GM23338 (cell line): ENCODE measurements at regions not wholly inside any gene's neighbourhood (a gene's known extent, or its start where the extent isn't known, plus 50 kb on each side); places are given as distances from the start of the nearest gene placed in this dataset.

Experiments
- ATAC-seq: fragments of 200-7000 bp; cut with Tn5 transposase; 3 replicates; pipeline ENCODE4 v1.9.1; 2020
- DNase-seq: peaks from one replicate; pipeline ENCODE4 v3.0.0-alpha.2; 2015; ENCODE audit warnings: low spot score
- H2AFZ ChIP-seq: fragments of 200-600 bp; sonication (generic); 2 replicates; pipeline ENCODE4 v1.8.0; 2016; ENCODE audit warnings: antibody characterized with exemption, mild to moderate bottlenecking, moderate library complexity
- H3F3A ChIP-seq: fragments of 200-600 bp; sonication (generic); replicated peaks from 2 replicates; pipeline ENCODE4 v1.8.0; 2017; ENCODE audit warnings: antibody characterized with exemption, mixed run types, low read depth
- H3K27ac ChIP-seq: fragments of 200-600 bp; sonication (generic); 2 replicates; pipeline ENCODE4 v1.6.1; 2016; ENCODE audit warnings: low read depth
- H3K27me3 ChIP-seq: fragments of 200-600 bp; sonication (generic); 2 replicates; pipeline ENCODE4 v1.8.0; 2016; ENCODE audit warnings: mild to moderate bottlenecking, mixed run types, moderate library complexity; ENCODE audit not compliant: insufficient read depth
- H3K36me3 ChIP-seq: fragments of 200-600 bp; sonication (generic); 2 replicates; pipeline ENCODE4 v1.8.0; 2016; ENCODE audit warnings: mild to moderate bottlenecking; ENCODE audit not compliant: insufficient read depth
- H3K4me1 ChIP-seq: fragments of 200-600 bp; sonication (generic); 2 replicates; pipeline ENCODE4 v1.8.0; 2016; ENCODE audit warnings: mild to moderate bottlenecking, moderate library complexity; ENCODE audit not compliant: insufficient read depth
- H3K4me2 ChIP-seq: fragments of 200-600 bp; sonication (generic); 2 replicates; pipeline ENCODE4 v1.7.1; 2017; ENCODE audit warnings: mixed run types
- H3K4me3 ChIP-seq: fragments of 200-600 bp; sonication (generic); 2 replicates; pipeline ENCODE4 v1.6.1; 2016; ENCODE audit warnings: mixed run types
- H3K79me2 ChIP-seq: fragments of 200-600 bp; sonication (generic); replicated peaks from 2 replicates; pipeline ENCODE4 v1.8.0; 2017; ENCODE audit warnings: mild to moderate bottlenecking; ENCODE audit not compliant: insufficient read depth
- H3K9me2 ChIP-seq: fragments of 200-600 bp; sonication (generic); 2 replicates; pipeline ENCODE4 v1.8.0; 2017; ENCODE audit not compliant: insufficient read depth
- H4K20me1 ChIP-seq: fragments of 200-600 bp; sonication (generic); replicated peaks from 2 replicates; pipeline ENCODE4 v1.8.0; 2017; ENCODE audit warnings: mild to moderate bottlenecking; ENCODE audit not compliant: insufficient read depth
- H3K27ac Mint-ChIP-seq: 2 replicates; pipeline ENCODE4 v1.8.0; 2020; ENCODE audit warnings: inconsistent platforms, mild to moderate bottlenecking, moderate library complexity, mixed read lengths
- H3K27me3 Mint-ChIP-seq: 3 replicates; pipeline ENCODE4 v1.8.0; 2022; ENCODE audit warnings: low read depth, mild to moderate bottlenecking, moderate library complexity, mixed read lengths, inconsistent platforms; ENCODE audit not compliant: insufficient read depth, poor library complexity
- H3K36me3 Mint-ChIP-seq: 3 replicates; pipeline ENCODE4 v1.8.0; 2021; ENCODE audit warnings: low read depth, mild to moderate bottlenecking, inconsistent platforms, moderate library complexity, mixed read lengths
- H3K4me1 Mint-ChIP-seq: 3 replicates; pipeline ENCODE4 v1.8.0; 2020; ENCODE audit warnings: mild to moderate bottlenecking, inconsistent platforms, mixed read lengths
- H3K4me3 Mint-ChIP-seq: 3 replicates; pipeline ENCODE4 v1.8.0; 2021; ENCODE audit warnings: moderate library complexity, mild to moderate bottlenecking, inconsistent platforms, mixed read lengths
- H3K9me3 Mint-ChIP-seq: 3 replicates; pipeline ENCODE4 v1.8.0; 2020; ENCODE audit warnings: moderate library complexity, mild to moderate bottlenecking, inconsistent platforms, mixed read lengths
- CTCF ChIP-seq, 2 experiments: fragments of 200-600 bp in 1 of 2; sonication (generic) in 1 of 2; conservative IDR thresholded peaks; 2 replicates each; pipeline versions ENCODE4 v1.5.1 to v1.6.1; 2016 to 2017; ENCODE audit warnings: antibody characterized with exemption in 2 of 2, low read depth in 2 of 2, mild to moderate bottlenecking in 2 of 2, moderate library complexity in 1 of 2
- EZH2 ChIP-seq: fragments of 200-600 bp; sonication (generic); IDR thresholded peaks from one replicate; pipeline ENCODE4 v1.8.0; 2017; ENCODE audit warnings: antibody characterized with exemption, mild to moderate bottlenecking, low read depth; ENCODE audit not compliant: unreplicated experiment
- EZH2phosphoT487 ChIP-seq: fragments of 200-600 bp; sonication (generic); IDR thresholded peaks from one replicate; pipeline ENCODE4 v1.8.1; 2018; ENCODE audit warnings: antibody characterized with exemption; ENCODE audit not compliant: unreplicated experiment
- NANOG ChIP-seq: IDR thresholded peaks from 2 replicates; pipeline ENCODE4 v1.6.1; 2016; ENCODE audit warnings: antibody characterized with exemption, borderline replicate concordance
- STAT1 ChIP-seq: IDR thresholded peaks from one replicate; pipeline ENCODE4 v1.6.1; 2016; ENCODE audit warnings: antibody characterized with exemption; ENCODE audit not compliant: unreplicated experiment
- ZNF462 ChIP-seq: fragments of 250-450 bp; sonication (Bioruptor Pico); IDR thresholded peaks from 2 replicates; pipeline ENCODE4 v1.5.0; 2020; ENCODE audit warnings: mild to moderate bottlenecking, moderate library complexity
- TF ChIP-seq, protein P1 (sequence below): IDR thresholded peaks from 2 replicates; pipeline ENCODE4 v1.6.1; 2016; ENCODE audit warnings: antibody characterized with exemption

DNA sequence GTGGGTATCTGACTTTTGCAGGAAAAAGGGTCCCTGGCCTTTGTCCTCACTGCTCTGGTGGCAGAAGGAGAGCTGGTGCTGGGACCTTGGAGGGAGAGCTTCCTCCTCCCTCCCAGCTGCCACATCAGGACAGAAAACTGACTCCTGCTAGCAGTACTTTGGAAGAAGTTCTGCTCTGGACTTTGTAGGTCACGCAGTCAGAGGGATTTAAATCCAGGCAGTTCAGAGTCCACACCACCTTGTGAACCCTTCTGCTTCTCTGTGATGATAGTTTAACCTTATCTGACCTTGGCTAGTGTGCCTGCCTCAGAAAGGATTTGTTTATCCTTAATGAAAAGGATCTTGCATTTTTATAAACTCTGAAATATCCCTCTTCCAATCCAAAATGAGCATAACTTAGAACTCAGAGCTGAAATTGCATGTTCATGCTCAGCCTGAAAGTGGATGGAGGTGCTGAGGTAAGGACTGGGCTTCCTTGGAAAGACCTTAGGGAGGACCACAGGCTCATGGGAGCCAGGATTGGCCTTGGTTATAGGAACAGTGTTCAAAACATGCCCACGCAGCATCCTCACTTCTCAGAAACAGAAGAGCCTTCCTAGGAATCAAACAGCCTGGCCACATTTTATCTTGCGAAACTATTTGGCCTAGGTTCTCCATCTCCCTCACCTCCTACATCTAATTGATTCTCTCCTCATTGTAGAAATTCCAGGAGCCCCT is 123.9 kb upstream of the SASH1 start:
- ATAC-seq: no peak
- Mint-ChIP-seq H3K9me3 (no peaks in the 10 kb centered on the region), H3K27me3 (peaks cover 2% of the 10 kb centered on the region), H3K4me3 (no peak overlapping the region), H3K27ac (no peak overlapping the region), H3K4me1 (peaks cover 20% of the 10 kb centered on the region), H3K36me3 (no peaks in the 10 kb centered on the region)
- peaks cover 16% of the 10 kb centered on the region for H3K4me1 ChIP-seq
- no peak for DNase-seq
- H3K27ac ChIP-seq: no peak overlapping the region
- no peak for TF ChIP-seq CTCF (conservative IDR thresholded peaks at IDR 0.05; ENCODE audit: low read depth in 2 of 2)
- no peak for TF ChIP-seq NANOG
- TF ChIP-seq STAT1: no peak
- TF ChIP-seq EZH2phosphoT487: no peak
- TF ChIP-seq, protein P1, sequence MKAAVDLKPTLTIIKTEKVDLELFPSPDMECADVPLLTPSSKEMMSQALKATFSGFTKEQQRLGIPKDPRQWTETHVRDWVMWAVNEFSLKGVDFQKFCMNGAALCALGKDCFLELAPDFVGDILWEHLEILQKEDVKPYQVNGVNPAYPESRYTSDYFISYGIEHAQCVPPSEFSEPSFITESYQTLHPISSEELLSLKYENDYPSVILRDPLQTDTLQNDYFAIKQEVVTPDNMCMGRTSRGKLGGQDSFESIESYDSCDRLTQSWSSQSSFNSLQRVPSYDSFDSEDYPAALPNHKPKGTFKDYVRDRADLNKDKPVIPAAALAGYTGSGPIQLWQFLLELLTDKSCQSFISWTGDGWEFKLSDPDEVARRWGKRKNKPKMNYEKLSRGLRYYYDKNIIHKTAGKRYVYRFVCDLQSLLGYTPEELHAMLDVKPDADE: no peak
- no peak for TF ChIP-seq EZH2
- no peak overlapping the region for H3K4me3 ChIP-seq
- H3K79me2 ChIP-seq: no peaks in the 10 kb centered on the region
- no peaks in the 10 kb centered on the region for H3K9me2 ChIP-seq
- H3K4me2 ChIP-seq: no peak overlapping the region
- H3K27me3 ChIP-seq: no peaks in the 10 kb centered on the region
- H3F3A ChIP-seq: no peaks in the 10 kb centered on the region
- no peaks in the 10 kb centered on the region for H3K36me3 ChIP-seq
- no peaks in the 10 kb centered on the region for H4K20me1 ChIP-seq
- H2AFZ ChIP-seq: peak overlapping the region; percentile 69; the same call in 1 of the 2 replicates

DNA sequence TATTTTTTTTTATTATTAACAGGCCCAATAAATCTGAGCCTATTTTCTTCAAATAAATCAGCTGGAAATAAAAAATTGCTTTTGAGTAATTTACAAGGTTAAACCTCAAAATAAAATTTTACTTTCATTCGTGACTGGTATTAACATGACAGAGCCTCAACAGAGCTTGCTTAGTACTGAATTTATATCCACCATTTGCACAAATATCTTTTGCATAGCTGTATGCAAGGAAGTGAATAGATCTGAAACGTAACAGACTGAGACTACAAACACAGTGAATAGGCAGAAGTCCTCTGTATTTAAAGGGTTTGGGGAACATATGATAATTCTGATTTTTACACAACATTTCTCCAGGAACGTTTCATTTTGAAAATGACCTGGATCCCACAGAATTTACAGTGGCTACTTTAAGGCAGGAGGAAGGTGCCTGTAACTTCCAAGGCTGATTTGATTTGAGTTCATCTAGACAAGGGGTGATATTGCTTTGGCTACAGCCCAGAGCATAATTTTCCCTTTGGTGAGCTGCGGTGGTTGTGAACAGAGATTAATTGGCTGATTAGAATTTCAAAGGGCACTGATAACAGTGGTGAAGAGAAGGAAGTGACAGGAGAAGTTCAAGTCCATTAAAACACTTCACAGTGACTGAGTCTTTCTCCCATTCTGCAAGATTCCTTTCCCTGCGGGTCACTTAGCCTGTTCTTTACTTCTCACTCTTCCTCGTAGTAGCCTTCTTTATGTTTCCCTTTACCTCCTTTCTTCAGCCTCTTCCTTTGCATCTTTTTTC is 121.2 kb upstream of the SASH1 start:
- Histone ChIP-seq H3K9me2 (no peaks in the 10 kb centered on the region), H3K4me3 (no peak overlapping the region), H3K4me2 (no peak overlapping the region), H3K36me3 (no peaks in the 10 kb centered on the region), H3K79me2 (no peaks in the 10 kb centered on the region), H3F3A (no peaks in the 10 kb centered on the region), H2AFZ (no peak overlapping the region), H4K20me1 (no peaks in the 10 kb centered on the region), H3K4me1 (peaks cover 25% of the 10 kb centered on the region), H3K27ac (no peak overlapping the region), H3K27me3 (no peaks in the 10 kb centered on the region)
- no peak overlapping the region for H3K27ac Mint-ChIP-seq
- no peaks in the 10 kb centered on the region for H3K36me3 Mint-ChIP-seq
- DNase-seq (peak; percentile 27), ATAC-seq (peak; percentile 33; the same call in 2 of the 3 replicates)
- peaks cover 21% of the 10 kb centered on the region for H3K4me1 Mint-ChIP-seq
- peaks cover 2% of the 10 kb centered on the region for H3K27me3 Mint-ChIP-seq
- H3K4me3 Mint-ChIP-seq: no peak overlapping the region
- no peaks in the 10 kb centered on the region for H3K9me3 Mint-ChIP-seq
- no peak for TF ChIP-seq ZNF462 (CRISPR knock-in tag)
- TF ChIP-seq STAT1: no peak
- TF ChIP-seq EZH2phosphoT487: no peak
- TF ChIP-seq EZH2: no peak
- no peak for TF ChIP-seq CTCF (conservative IDR thresholded peaks at IDR 0.05; ENCODE audit: low read depth in 2 of 2)
